Neutrophil (primary cell): ENCODE measurements at regions not wholly inside any gene's neighbourhood (a gene's known extent, or its start where the extent isn't known, plus 50 kb on each side); places are given as distances from the start of the nearest gene placed in this dataset.

Experiments used
- H3K27ac ChIP-seq: fragments of 200-600 bp; sonication (generic); 2 replicates; pipeline ENCODE4 v1.5.1; 2016; ENCODE audit warnings: mild to moderate bottlenecking, moderate library complexity
- H3K27me3 ChIP-seq: fragments of 200-600 bp; sonication (generic); 2 replicates; pipeline ENCODE4 v1.6.0; 2016; ENCODE audit warnings: mild to moderate bottlenecking
- H3K36me3 ChIP-seq: fragments of 200-600 bp; sonication (generic); 2 replicates; pipeline ENCODE4 v1.5.1; 2017
- H3K4me1 ChIP-seq, 2 experiments: fragments of 200-600 bp in 1 of 2; sonication (generic) in 1 of 2; 1 replicate in 1 of 2; 2 replicates in 1 of 2; pipeline versions ENCODE4 v1.5.1 to v1.6.1; 2013 to 2016; ENCODE audit warnings: low read depth in 1 of 2, low read length in 1 of 2, mild to moderate bottlenecking in 1 of 2, moderate library complexity in 1 of 2; ENCODE audit not compliant: control insufficient read depth in 1 of 2, insufficient read depth in 1 of 2
- H3K4me3 ChIP-seq, 2 experiments: fragments of 200-600 bp in 1 of 2; sonication (generic) in 1 of 2; 1 replicate in 1 of 2; 2 replicates in 1 of 2; pipeline ENCODE4 v1.5.1; 2013 to 2016; ENCODE audit warnings: low read depth in 1 of 2, low read length in 1 of 2, mild to moderate bottlenecking in 1 of 2, moderate library complexity in 1 of 2
- H3K9me3 ChIP-seq: fragments of 200-600 bp; sonication (generic); 2 replicates; pipeline ENCODE4 v1.5.1; 2016
- CTCF ChIP-seq: fragments of 200-600 bp; sonication (generic); IDR thresholded peaks from 2 replicates; pipeline ENCODE4 v1.5.1; 2016; ENCODE audit warnings: antibody characterized with exemption

- no peak overlapping the region for H3K27ac ChIP-seq
- no peaks in the 10 kb centered on the region for H3K27me3 ChIP-seq
- no peak for TF ChIP-seq CTCF
- H3K4me3 ChIP-seq: no peak overlapping the region
- no peaks in the 10 kb centered on the region for H3K9me3 ChIP-seq
- H3K36me3 ChIP-seq: no peaks in the 10 kb centered on the region
- no peaks in the 10 kb centered on the region for H3K4me1 ChIP-seq
Observed at GRCh38 chr9:86830356-86830755, 117.0 kb downstream of the GAS1 start.

DNA sequence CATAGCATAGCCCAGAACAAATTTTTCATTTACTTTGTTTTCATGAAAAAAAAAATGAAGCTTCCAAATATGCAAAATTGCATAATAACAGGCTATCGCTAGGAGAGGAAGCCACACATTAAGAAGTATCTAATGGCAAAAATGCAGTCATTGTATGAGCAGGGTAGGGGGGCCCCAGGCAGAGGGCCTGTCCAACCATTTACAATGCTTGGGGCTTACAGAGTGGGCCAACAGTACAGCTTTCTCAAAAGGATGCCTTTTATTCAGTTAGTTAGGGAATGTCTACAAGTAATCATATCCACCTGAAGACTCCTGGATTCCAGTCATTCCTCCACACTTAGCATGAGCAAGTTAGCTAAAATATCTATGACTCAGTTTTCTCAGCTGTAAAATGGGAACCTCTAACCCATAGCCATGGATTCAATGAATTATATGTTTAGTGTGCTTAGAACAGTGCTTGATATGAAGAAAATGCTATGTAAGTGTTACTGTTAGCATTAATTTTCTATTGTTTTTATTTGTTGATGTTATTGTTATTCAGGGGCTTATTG is 117.7 kb downstream of the GAS1 start:
- Histone ChIP-seq H3K27me3 (no peaks in the 10 kb centered on the region), H3K4me1 (no peaks in the 10 kb centered on the region), H3K27ac (no peak overlapping the region), H3K4me3 (no peak overlapping the region), H3K9me3 (no peaks in the 10 kb centered on the region), H3K36me3 (no peaks in the 10 kb centered on the region)
- no peak for TF ChIP-seq CTCF

- Histone ChIP-seq H3K4me1 (no peaks in the 10 kb centered on the region), H3K9me3 (no peaks in the 10 kb centered on the region), H3K4me3 (no peak overlapping the region), H3K27me3 (no peaks in the 10 kb centered on the region), H3K27ac (no peak overlapping the region), H3K36me3 (no peaks in the 10 kb centered on the region)
- TF ChIP-seq CTCF: no peak
Observed at GRCh38 chr9:86828631-86829030, 118.7 kb downstream of the GAS1 start.

DNA sequence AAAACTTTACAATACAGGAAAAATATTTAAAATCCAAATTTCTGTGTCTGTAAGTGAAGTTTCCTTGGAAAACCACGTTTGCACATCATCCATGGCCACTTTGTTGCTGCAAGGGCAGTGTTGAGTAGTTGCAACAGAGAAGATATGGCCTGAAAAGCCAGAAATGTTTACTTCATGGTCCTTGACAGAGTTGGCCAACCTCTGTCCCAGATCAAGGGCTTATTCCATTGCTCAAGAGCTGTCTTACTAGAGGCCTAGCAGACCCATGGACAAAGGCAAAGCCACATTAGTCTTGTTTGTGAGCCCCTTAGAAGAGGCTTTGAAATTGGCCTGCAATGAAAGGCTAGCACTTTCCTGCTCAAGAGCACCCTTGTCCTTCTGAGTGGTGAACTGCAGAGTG is 119.4 kb downstream of the GAS1 start:
- Histone ChIP-seq H3K4me3 (no peak overlapping the region), H3K36me3 (no peaks in the 10 kb centered on the region), H3K27ac (no peak overlapping the region), H3K9me3 (no peaks in the 10 kb centered on the region), H3K27me3 (no peaks in the 10 kb centered on the region), H3K4me1 (no peaks in the 10 kb centered on the region)
- TF ChIP-seq CTCF: no peak

GRCh38 chr9:86825299-86825698 is 122.0 kb downstream of the GAS1 start:
- TF ChIP-seq CTCF: no peak
- no peaks in the 10 kb centered on the region for H3K36me3 ChIP-seq
- no peaks in the 10 kb centered on the region for H3K4me1 ChIP-seq
- no peak overlapping the region for H3K4me3 ChIP-seq
- no peaks in the 10 kb centered on the region for H3K27me3 ChIP-seq
- no peaks in the 10 kb centered on the region for H3K9me3 ChIP-seq
- H3K27ac ChIP-seq: no peak overlapping the region
